ENCODE measurements at regions not wholly inside any gene's neighbourhood (a gene's known extent, or its start where the extent isn't known, plus 50 kb on each side); places are given as distances from the start of the nearest gene placed in this dataset.
A peak's percentile ranks its signal among the peaks of the same experiment; 100 is the strongest.

- TF ChIP-seq PHTF2 (CRISPR knock-in tag; IDR thresholded peaks at IDR 0.05) (no peak), POLR2G (IDR thresholded peaks at IDR 0.05; ENCODE audit: low read depth, low read length) (no peak), HCFC1 (IDR thresholded peaks at IDR 0.05; ENCODE audit: low read depth, low read length) (0 out of 2 replicates have a peak, but pooled peaks have one; percentile 19), JUND (IDR thresholded peaks at IDR 0.05; ENCODE audit: borderline replicate concordance, low read depth, low read length) (peak; percentile 45; the same call in 1 of the 2 replicates), JUND (tag; IDR thresholded peaks at IDR 0.05; ENCODE audit: borderline replicate concordance, low read depth, low read length) (no peak; the same call in 2 of the 3 replicates), SNIP1 (IDR thresholded peaks at IDR 0.05; ENCODE audit: low read depth) (no peak), L3MBTL2 (IDR thresholded peaks at IDR 0.05) (0 out of 2 replicates have a peak, but pooled peaks have one; percentile 7), CC2D1A (IDR thresholded peaks at IDR 0.05) (no peak), ZNF41 (CRISPR knock-in tag; conservative IDR thresholded peaks at IDR 0.05) (no peak), ZKSCAN8 (CRISPR knock-in tag; IDR thresholded peaks at IDR 0.05) (no peak), ZNF707 (CRISPR knock-in tag; conservative IDR thresholded peaks at IDR 0.05) (no peak), STAT5B (CRISPR knock-in tag; IDR thresholded peaks at IDR 0.05) (no peak), ZEB2 (IDR thresholded peaks at IDR 0.05) (no peak), CBFA2T3 (IDR thresholded peaks at IDR 0.05) (no peak), RAD21 (CRISPR knock-in tag; conservative IDR thresholded peaks at IDR 0.05 in 1 of 2, IDR thresholded peaks at IDR 0.05 in 1 of 2) (peak; percentile 77 to 82), GABPB1 (CRISPR knock-in tag; IDR thresholded peaks at IDR 0.05) (no peak), JUN (IDR thresholded peaks at IDR 0.05; ENCODE audit: borderline replicate concordance, low read depth, low read length) (no peak), JUN (CRISPR knock-in tag; IDR thresholded peaks at IDR 0.05; ENCODE audit: borderline replicate concordance) (no peak), NFXL1 (CRISPR knock-in tag; IDR thresholded peaks at IDR 0.05) (no peak), BMI1 (IDR thresholded peaks at IDR 0.05; ENCODE audit: low read length) (no peak)
- TF ChIP-seq, protein P1, sequence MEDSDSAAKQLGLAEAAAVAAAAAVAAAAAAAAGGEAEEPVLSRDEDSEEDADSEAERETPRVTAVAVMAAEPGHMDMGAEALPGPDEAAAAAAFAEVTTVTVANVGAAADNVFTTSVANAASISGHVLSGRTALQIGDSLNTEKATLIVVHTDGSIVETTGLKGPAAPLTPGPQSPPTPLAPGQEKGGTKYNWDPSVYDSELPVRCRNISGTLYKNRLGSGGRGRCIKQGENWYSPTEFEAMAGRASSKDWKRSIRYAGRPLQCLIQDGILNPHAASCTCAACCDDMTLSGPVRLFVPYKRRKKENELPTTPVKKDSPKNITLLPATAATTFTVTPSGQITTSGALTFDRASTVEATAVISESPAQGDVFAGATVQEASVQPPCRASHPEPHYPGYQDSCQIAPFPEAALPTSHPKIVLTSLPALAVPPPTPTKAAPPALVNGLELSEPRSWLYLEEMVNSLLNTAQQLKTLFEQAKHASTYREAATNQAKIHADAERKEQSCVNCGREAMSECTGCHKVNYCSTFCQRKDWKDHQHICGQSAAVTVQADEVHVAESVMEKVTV (CRISPR knock-in tag; IDR thresholded peaks at IDR 0.05): peak; percentile 51; the same call in 1 of the 2 replicates
- TF ChIP-seq, protein P2, sequence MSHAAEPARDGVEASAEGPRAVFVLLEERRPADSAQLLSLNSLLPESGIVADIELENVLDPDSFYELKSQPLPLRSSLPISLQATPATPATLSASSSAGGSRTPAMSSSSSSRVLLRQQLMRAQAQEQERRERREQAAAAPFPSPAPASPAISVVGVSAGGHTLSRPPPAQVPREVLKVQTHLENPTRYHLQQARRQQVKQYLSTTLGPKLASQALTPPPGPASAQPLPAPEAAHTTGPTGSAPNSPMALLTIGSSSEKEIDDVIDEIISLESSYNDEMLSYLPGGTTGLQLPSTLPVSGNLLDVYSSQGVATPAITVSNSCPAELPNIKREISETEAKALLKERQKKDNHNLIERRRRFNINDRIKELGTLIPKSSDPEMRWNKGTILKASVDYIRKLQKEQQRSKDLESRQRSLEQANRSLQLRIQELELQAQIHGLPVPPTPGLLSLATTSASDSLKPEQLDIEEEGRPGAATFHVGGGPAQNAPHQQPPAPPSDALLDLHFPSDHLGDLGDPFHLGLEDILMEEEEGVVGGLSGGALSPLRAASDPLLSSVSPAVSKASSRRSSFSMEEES (CRISPR knock-in tag; IDR thresholded peaks at IDR 0.05): no peak
- TF ChIP-seq, protein P3, sequence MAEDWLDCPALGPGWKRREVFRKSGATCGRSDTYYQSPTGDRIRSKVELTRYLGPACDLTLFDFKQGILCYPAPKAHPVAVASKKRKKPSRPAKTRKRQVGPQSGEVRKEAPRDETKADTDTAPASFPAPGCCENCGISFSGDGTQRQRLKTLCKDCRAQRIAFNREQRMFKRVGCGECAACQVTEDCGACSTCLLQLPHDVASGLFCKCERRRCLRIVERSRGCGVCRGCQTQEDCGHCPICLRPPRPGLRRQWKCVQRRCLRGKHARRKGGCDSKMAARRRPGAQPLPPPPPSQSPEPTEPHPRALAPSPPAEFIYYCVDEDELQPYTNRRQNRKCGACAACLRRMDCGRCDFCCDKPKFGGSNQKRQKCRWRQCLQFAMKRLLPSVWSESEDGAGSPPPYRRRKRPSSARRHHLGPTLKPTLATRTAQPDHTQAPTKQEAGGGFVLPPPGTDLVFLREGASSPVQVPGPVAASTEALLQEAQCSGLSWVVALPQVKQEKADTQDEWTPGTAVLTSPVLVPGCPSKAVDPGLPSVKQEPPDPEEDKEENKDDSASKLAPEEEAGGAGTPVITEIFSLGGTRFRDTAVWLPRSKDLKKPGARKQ (CRISPR knock-in tag; IDR thresholded peaks at IDR 0.05): peak; percentile 93
- TF ChIP-seq, protein P4, sequence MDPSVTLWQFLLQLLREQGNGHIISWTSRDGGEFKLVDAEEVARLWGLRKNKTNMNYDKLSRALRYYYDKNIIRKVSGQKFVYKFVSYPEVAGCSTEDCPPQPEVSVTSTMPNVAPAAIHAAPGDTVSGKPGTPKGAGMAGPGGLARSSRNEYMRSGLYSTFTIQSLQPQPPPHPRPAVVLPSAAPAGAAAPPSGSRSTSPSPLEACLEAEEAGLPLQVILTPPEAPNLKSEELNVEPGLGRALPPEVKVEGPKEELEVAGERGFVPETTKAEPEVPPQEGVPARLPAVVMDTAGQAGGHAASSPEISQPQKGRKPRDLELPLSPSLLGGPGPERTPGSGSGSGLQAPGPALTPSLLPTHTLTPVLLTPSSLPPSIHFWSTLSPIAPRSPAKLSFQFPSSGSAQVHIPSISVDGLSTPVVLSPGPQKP (CRISPR knock-in tag; IDR thresholded peaks at IDR 0.05): no peak
Measured at GRCh38 chr12:93990832-93991803, 157.3 kb upstream of the PLXNC1 start (continued).

Data from K562 (cell line).